ENCODE measurements at regions not wholly inside any gene's neighbourhood (a gene's known extent, or its start where the extent isn't known, plus 50 kb on each side); places are given as distances from the start of the nearest gene placed in this dataset.

- no peak for DNase-seq (ENCODE audit: low read depth, low spot score)
Measured at GRCh38 chr13:110826861-110827672, 87.8 kb downstream of the ANKRD10 start.

Measured in brain pericyte (primary cell).